ENCODE measurements at regions not wholly inside any gene's neighbourhood (a gene's known extent, or its start where the extent isn't known, plus 50 kb on each side); places are given as distances from the start of the nearest gene placed in this dataset.

GRCh38 chr2:160719116-160719515 is 225.5 kb upstream of the RBMS1 start:
- Mint-ChIP-seq H3K4me3 (no peak overlapping the region), H3K27me3 (ENCODE audit: low read depth, poor library complexity) (no peaks in the 10 kb centered on the region), H3K27ac (no peak overlapping the region), H3K4me1 (peaks cover 10% of the 10 kb centered on the region), H3K9me3 (peaks cover 19% of the 10 kb centered on the region), H3K36me3 (ENCODE audit: low read depth) (no peaks in the 10 kb centered on the region)
- TF ChIP-seq CTCF (IDR thresholded peaks at IDR 0.05): no peak
- no peak for DNase-seq

GRCh38 chr2:160720098-160720497 is 226.5 kb upstream of the RBMS1 start:
- H3K9me3 Mint-ChIP-seq: peaks cover 28% of the 10 kb centered on the region
- no peaks in the 10 kb centered on the region for H3K27me3 Mint-ChIP-seq (ENCODE audit: low read depth, poor library complexity)
- DNase-seq: no peak
- TF ChIP-seq CTCF (IDR thresholded peaks at IDR 0.05): no peak
- H3K27ac Mint-ChIP-seq: no peak overlapping the region
- peaks cover 5% of the 10 kb centered on the region for H3K4me1 Mint-ChIP-seq
- H3K36me3 Mint-ChIP-seq (ENCODE audit: low read depth): no peaks in the 10 kb centered on the region
- H3K4me3 Mint-ChIP-seq: no peak overlapping the region

- no peak for TF ChIP-seq CTCF (IDR thresholded peaks at IDR 0.05)
- no peak overlapping the region for H3K4me3 Mint-ChIP-seq
- H3K27me3 Mint-ChIP-seq (ENCODE audit: low read depth, poor library complexity): no peaks in the 10 kb centered on the region
- peaks cover 38% of the 10 kb centered on the region for H3K9me3 Mint-ChIP-seq
- peaks cover 5% of the 10 kb centered on the region for H3K4me1 Mint-ChIP-seq
- H3K36me3 Mint-ChIP-seq (ENCODE audit: low read depth): no peaks in the 10 kb centered on the region
- DNase-seq: no peak
- H3K27ac Mint-ChIP-seq: no peak overlapping the region
Observed at GRCh38 chr2:160721089-160722040, 227.8 kb upstream of the RBMS1 start.

- H3K27me3 Mint-ChIP-seq (ENCODE audit: low read depth, poor library complexity): no peaks in the 10 kb centered on the region
- no peak for DNase-seq
- peaks cover 42% of the 10 kb centered on the region for H3K9me3 Mint-ChIP-seq
- H3K4me3 Mint-ChIP-seq: no peak overlapping the region
- no peaks in the 10 kb centered on the region for H3K36me3 Mint-ChIP-seq (ENCODE audit: low read depth)
- no peak for TF ChIP-seq CTCF (IDR thresholded peaks at IDR 0.05)
- no peak overlapping the region for H3K27ac Mint-ChIP-seq
- peaks cover 19% of the 10 kb centered on the region for H3K4me1 Mint-ChIP-seq
Observed at GRCh38 chr2:160726046-160726445, 232.4 kb upstream of the RBMS1 start.

- no peak for TF ChIP-seq CTCF (IDR thresholded peaks at IDR 0.05)
- Mint-ChIP-seq H3K36me3 (ENCODE audit: low read depth) (no peaks in the 10 kb centered on the region), H3K27ac (peak overlapping the region; percentile 91), H3K9me3 (peaks cover 11% of the 10 kb centered on the region), H3K4me3 (no peak overlapping the region), H3K4me1 (peaks cover 29% of the 10 kb centered on the region), H3K27me3 (ENCODE audit: low read depth, poor library complexity) (peaks cover 3% of the 10 kb centered on the region)
- DNase-seq: no peak
Observed at GRCh38 chr2:160730296-160730995, 236.8 kb upstream of the RBMS1 start.

Data from nephron progenitor cell (in vitro differentiated cells).